Neural progenitor cell (in vitro differentiated cells): ENCODE measurements at regions not wholly inside any gene's neighbourhood (a gene's known extent, or its start where the extent isn't known, plus 50 kb on each side); places are given as distances from the start of the nearest gene placed in this dataset.

ENCODE experiments used
- EZH2 ChIP-seq: fragments of 200-600 bp; sonication (generic); IDR thresholded peaks from 2 replicates; pipeline ENCODE4 v1.6.1; 2017; ENCODE audit warnings: antibody characterized with exemption, mild to moderate bottlenecking, moderate library complexity
- EZH2phosphoT487 ChIP-seq: fragments of 200-600 bp; sonication (generic); IDR thresholded peaks from 2 replicates; pipeline ENCODE4 v1.6.1; 2017; ENCODE audit warnings: antibody characterized with exemption
- TF ChIP-seq, protein P1 (sequence below): fragments of 200-600 bp; sonication (generic); IDR thresholded peaks from 2 replicates; pipeline ENCODE4 v1.5.1; 2017; ENCODE audit warnings: antibody characterized with exemption, mild to moderate bottlenecking

DNA sequence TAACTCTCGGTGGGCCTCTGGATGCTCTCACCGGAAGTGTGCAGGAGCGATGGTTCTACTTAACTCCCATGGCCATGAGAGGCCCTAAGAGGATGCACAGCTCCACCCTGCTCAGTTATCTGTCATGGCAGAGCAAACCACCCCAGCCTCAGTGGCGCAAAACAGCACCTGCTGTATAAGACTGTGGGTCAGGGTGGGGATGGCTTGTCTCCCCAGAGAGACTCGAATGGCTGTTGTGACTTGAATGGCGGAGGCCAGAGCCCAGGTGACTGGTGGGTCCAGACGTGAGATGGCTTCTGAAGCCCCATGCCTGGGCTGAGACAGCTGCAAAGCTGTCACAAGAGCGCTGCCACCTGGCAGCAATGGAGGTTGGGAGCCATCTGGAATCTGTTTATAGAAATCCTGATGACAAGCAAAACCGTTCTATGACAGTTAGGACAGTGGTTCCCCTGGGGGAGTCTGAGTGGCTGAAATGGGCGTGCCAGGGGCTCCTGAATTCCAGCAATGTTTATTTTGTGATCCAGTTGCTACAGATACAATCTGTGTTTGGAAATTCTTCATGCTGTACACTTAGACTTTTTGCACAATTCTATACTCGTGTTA is 490.5 kb downstream of the TCERG1L start:
- TF ChIP-seq, protein P1, sequence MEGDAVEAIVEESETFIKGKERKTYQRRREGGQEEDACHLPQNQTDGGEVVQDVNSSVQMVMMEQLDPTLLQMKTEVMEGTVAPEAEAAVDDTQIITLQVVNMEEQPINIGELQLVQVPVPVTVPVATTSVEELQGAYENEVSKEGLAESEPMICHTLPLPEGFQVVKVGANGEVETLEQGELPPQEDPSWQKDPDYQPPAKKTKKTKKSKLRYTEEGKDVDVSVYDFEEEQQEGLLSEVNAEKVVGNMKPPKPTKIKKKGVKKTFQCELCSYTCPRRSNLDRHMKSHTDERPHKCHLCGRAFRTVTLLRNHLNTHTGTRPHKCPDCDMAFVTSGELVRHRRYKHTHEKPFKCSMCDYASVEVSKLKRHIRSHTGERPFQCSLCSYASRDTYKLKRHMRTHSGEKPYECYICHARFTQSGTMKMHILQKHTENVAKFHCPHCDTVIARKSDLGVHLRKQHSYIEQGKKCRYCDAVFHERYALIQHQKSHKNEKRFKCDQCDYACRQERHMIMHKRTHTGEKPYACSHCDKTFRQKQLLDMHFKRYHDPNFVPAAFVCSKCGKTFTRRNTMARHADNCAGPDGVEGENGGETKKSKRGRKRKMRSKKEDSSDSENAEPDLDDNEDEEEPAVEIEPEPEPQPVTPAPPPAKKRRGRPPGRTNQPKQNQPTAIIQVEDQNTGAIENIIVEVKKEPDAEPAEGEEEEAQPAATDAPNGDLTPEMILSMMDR = no peak
- no peak for TF ChIP-seq EZH2
- no peak for TF ChIP-seq EZH2phosphoT487
